Gastroesophageal sphincter (tissue), 4 donors: ENCODE measurements at regions not wholly inside any gene's neighbourhood (a gene's known extent, or its start where the extent isn't known, plus 50 kb on each side); places are given as distances from the start of the nearest gene placed in this dataset.

Experiments used
- ATAC-seq: fragments of 150-250 bp; one replicate; pipeline ENCODE4 v1.9.1; 2016; ENCODE audit warnings: mild to moderate bottlenecking, moderate library complexity
- H3K27ac ChIP-seq, 4 donors: fragments of 200-600 bp; sonication (generic) in 3 of 4; 1 replicate in 3 of 4; 2 replicates in 1 of 4; pipeline ENCODE4 v1.5.1; 2016 to 2019
- H3K27me3 ChIP-seq: fragments of 200-600 bp; sonication (generic); one replicate; pipeline ENCODE4 v1.5.1; 2019
- H3K36me3 ChIP-seq, 2 donors: fragments of 200-600 bp; sonication (generic); one replicate each; pipeline ENCODE4 v1.5.1; 2019; ENCODE audit warnings: control low read depth in 1 of 2
- H3K4me1 ChIP-seq, 3 donors: fragments of 200-600 bp; sonication (generic); 1 replicate in 2 of 3; 2 replicates in 1 of 3; pipeline ENCODE4 v1.5.1; 2016 to 2019; ENCODE audit warnings: control low read depth in 2 of 3
- H3K4me3 ChIP-seq, 2 donors: fragments of 200-600 bp; sonication (generic); one replicate each; pipeline ENCODE4 v1.5.1; 2019; ENCODE audit warnings: mild to moderate bottlenecking in 1 of 2, moderate library complexity in 1 of 2
- H3K9me3 ChIP-seq, 3 donors: fragments of 200-600 bp; sonication (generic); one replicate each; pipeline ENCODE4 v1.5.1; 2017 to 2019; ENCODE audit warnings: control low read depth in 2 of 3
- EP300 ChIP-seq: sonication (generic); formaldehyde crosslinking; IDR thresholded peaks from one replicate; pipeline ENCODE4 v1.6.1; 2017; ENCODE audit warnings: antibody characterized with exemption, mild to moderate bottlenecking
- POLR2A ChIP-seq, 2 donors: fragments of 450-650 bp; IDR thresholded peaks; one replicate each; pipeline ENCODE4 v1.6.1; 2017; ENCODE audit warnings: antibody characterized with exemption in 2 of 2, mild to moderate bottlenecking in 2 of 2, moderate library complexity in 1 of 2
- POLR2AphosphoS5 ChIP-seq: sonication (generic); formaldehyde crosslinking; IDR thresholded peaks from one replicate; pipeline ENCODE4 v1.6.1; 2017; ENCODE audit warnings: antibody characterized with exemption
- WGBS, 2 donors: methylation state at CpG; one replicate each; pipeline ENCODE4 v1.1.5; 2018; ENCODE audit warnings: low coverage in 1 of 2; 5-methylcytosine and 5-hydroxymethylcytosine counted together
- TF ChIP-seq, protein P1 (sequence below), 4 experiments: fragments of 200-600 bp in 2 of 4; fragments of 450-650 bp in 2 of 4; sonication (generic) in 1 of 4; IDR thresholded peaks; one replicate each; pipeline ENCODE4 v1.5.1; 2017 to 2019; ENCODE audit warnings: antibody characterized with exemption in 4 of 4, mild to moderate bottlenecking in 2 of 4, moderate library complexity in 2 of 4

GRCh38 chr5:158121678-158122077, 262.7 kb upstream of the CLINT1 start:
- ATAC-seq = no peak
- H3K4me3 ChIP-seq = no peak overlapping the region
- WGBS, 2 donors = 89 to 100% methylated on average over 1 of the region's 1 CpG
- H3K36me3 ChIP-seq = no peaks in the 10 kb centered on the region
- no peak overlapping the region for H3K27ac ChIP-seq
- no peaks in the 10 kb centered on the region for H3K9me3 ChIP-seq
- H3K27me3 ChIP-seq = peaks cover 6% of the 10 kb centered on the region
- TF ChIP-seq, protein P1, sequence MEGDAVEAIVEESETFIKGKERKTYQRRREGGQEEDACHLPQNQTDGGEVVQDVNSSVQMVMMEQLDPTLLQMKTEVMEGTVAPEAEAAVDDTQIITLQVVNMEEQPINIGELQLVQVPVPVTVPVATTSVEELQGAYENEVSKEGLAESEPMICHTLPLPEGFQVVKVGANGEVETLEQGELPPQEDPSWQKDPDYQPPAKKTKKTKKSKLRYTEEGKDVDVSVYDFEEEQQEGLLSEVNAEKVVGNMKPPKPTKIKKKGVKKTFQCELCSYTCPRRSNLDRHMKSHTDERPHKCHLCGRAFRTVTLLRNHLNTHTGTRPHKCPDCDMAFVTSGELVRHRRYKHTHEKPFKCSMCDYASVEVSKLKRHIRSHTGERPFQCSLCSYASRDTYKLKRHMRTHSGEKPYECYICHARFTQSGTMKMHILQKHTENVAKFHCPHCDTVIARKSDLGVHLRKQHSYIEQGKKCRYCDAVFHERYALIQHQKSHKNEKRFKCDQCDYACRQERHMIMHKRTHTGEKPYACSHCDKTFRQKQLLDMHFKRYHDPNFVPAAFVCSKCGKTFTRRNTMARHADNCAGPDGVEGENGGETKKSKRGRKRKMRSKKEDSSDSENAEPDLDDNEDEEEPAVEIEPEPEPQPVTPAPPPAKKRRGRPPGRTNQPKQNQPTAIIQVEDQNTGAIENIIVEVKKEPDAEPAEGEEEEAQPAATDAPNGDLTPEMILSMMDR (IDR thresholded peaks at IDR 0.05) = no peak
- TF ChIP-seq EP300 (no peak), POLR2A (IDR thresholded peaks at IDR 0.05) (no peak), POLR2AphosphoS5 (no peak)
- no peaks in the 10 kb centered on the region for H3K4me1 ChIP-seq

- Histone ChIP-seq H3K4me3 (no peak overlapping the region), H3K27ac (no peak overlapping the region)
- 80 to 100% methylated on average over 1 of the region's 1 CpG for WGBS, 2 donors
Observed at GRCh38 chr5:158120760-158121159, 261.8 kb upstream of the CLINT1 start.

GRCh38 chr5:158119961-158120723, 261.2 kb upstream of the CLINT1 start:
- no peak for ATAC-seq
- Histone ChIP-seq H3K4me3 (no peak overlapping the region), H3K4me1 (no peaks in the 10 kb centered on the region), H3K9me3 (no peaks in the 10 kb centered on the region), H3K27ac (peak overlapping the region in 1 of 4 donors; percentile 3), H3K36me3 (no peaks in the 10 kb centered on the region), H3K27me3 (peaks cover 6% of the 10 kb centered on the region)
- WGBS, 2 donors = 54 to 65% methylated on average over 5 of the region's 5 CpGs
- TF ChIP-seq POLR2A (IDR thresholded peaks at IDR 0.05) (no peak), EP300 (no peak), POLR2AphosphoS5 (no peak)
- TF ChIP-seq, protein P1 (IDR thresholded peaks at IDR 0.05) = no peak

More at GRCh38 chr5:158120760-158121159, 261.8 kb upstream of the CLINT1 start:
- TF ChIP-seq EP300 (no peak), POLR2AphosphoS5 (no peak), POLR2A (IDR thresholded peaks at IDR 0.05) (no peak)
- TF ChIP-seq, protein P1 (IDR thresholded peaks at IDR 0.05) = no peak
- peaks cover 6% of the 10 kb centered on the region for H3K27me3 ChIP-seq
- no peaks in the 10 kb centered on the region for H3K9me3 ChIP-seq
- H3K4me1 ChIP-seq = no peaks in the 10 kb centered on the region
- H3K36me3 ChIP-seq = no peaks in the 10 kb centered on the region
- ATAC-seq = no peak

GRCh38 chr5:158117467-158118160, 258.7 kb upstream of the CLINT1 start:
- WGBS, 2 donors = 69 to 85% methylated on average over 5 to 6 of the region's 6 CpGs
- H3K4me3 ChIP-seq = no peak overlapping the region
- no peak overlapping the region for H3K27ac ChIP-seq
- peaks cover 6% of the 10 kb centered on the region for H3K27me3 ChIP-seq
- no peaks in the 10 kb centered on the region for H3K9me3 ChIP-seq
- peak; percentile 72 for ATAC-seq
- no peaks in the 10 kb centered on the region for H3K36me3 ChIP-seq
- no peak for TF ChIP-seq POLR2A (IDR thresholded peaks at IDR 0.05)
- TF ChIP-seq POLR2AphosphoS5 = no peak
- TF ChIP-seq, protein P1 (IDR thresholded peaks at IDR 0.05) = no peak
- TF ChIP-seq EP300 = no peak
- H3K4me1 ChIP-seq = no peaks in the 10 kb centered on the region

- WGBS, 2 donors = 94% methylated on average over 2 of the region's 2 CpGs; no CpG with 5 or more reads in 1 of the 2 donors
- ATAC-seq = no peak
- TF ChIP-seq EP300 = no peak
- TF ChIP-seq, protein P1 (IDR thresholded peaks at IDR 0.05) = no peak
- no peak for TF ChIP-seq POLR2AphosphoS5
- no peak for TF ChIP-seq POLR2A (IDR thresholded peaks at IDR 0.05)
- Histone ChIP-seq H3K27me3 (peaks cover 6% of the 10 kb centered on the region), H3K4me3 (no peak overlapping the region), H3K36me3 (no peaks in the 10 kb centered on the region), H3K27ac (no peak overlapping the region), H3K9me3 (no peaks in the 10 kb centered on the region), H3K4me1 (no peaks in the 10 kb centered on the region)
Observed at GRCh38 chr5:158116965-158117364, 258.0 kb upstream of the CLINT1 start.
